Endothelial cell of umbilical vein (primary cell): ENCODE measurements at regions not wholly inside any gene's neighbourhood (a gene's known extent, or its start where the extent isn't known, plus 50 kb on each side); places are given as distances from the start of the nearest gene placed in this dataset.
"Not testable (repeated sequence)": the region's sequence is repeated elsewhere in the genome, so short reads cannot be mapped to it uniquely, and the experiment has no call there.

Source experiments
- BruUV-seq: library from RNA; stranded (reverse); fragments of 400-500 nt; replicated peaks from 2 replicates; lab custom pipeline; 2021; lab: Mats Ljungman, UMichigan
- CTCF ChIA-PET: fragments of 300-600, 350-600 bp; sonication (Branson Sonifier 250); formaldehyde crosslinking; loops from one replicate; lab custom pipeline; 2021; ENCODE audit warnings: antibody characterized with exemption, inconsistent platforms; lab: Charles Lee
- POLR2A ChIA-PET: fragments of 300-600, 350-600 bp; sonication (Branson Sonifier 250); formaldehyde crosslinking; loops from one replicate; lab custom pipeline; 2021; ENCODE audit warnings: antibody characterized with exemption, inconsistent platforms; lab: Charles Lee
- DNase-seq: peaks from one replicate; pipeline ENCODE4 v3.0.0-alpha.2; 2011; ENCODE audit warnings: low read depth, low spot score
- FAIRE-seq: peaks from 2 replicates; lab custom pipeline; 2011; peaks lifted over from hg19 to GRCh38; lab: Jason Lieb, UNC
- H2AFZ ChIP-seq: 2 replicates; pipeline ENCODE4 v1.6.0; 2012; ENCODE audit warnings: low read depth, low read length, control low read depth, inconsistent platforms
- H3K27ac ChIP-seq: 2 replicates; pipeline ENCODE4 v1.5.1; 2011; ENCODE audit warnings: low read depth, mild to moderate bottlenecking, control low read depth, low read length, moderate library complexity; ENCODE audit not compliant: insufficient read depth
- H3K27me3 ChIP-seq, 2 experiments: 2 replicates each; pipeline versions ENCODE4 v1.6.0 to v1.6.1; 2011; ENCODE audit warnings: low read length in 2 of 2, mixed read lengths in 1 of 2; ENCODE audit not compliant: control insufficient read depth in 2 of 2, insufficient read depth in 2 of 2
- H3K36me3 ChIP-seq, 2 experiments: 2 replicates in 1 of 2; 3 replicates in 1 of 2; pipeline ENCODE4 v1.5.1; 2011; ENCODE audit warnings: low read length in 2 of 2, mild to moderate bottlenecking in 1 of 2, moderate library complexity in 1 of 2; ENCODE audit not compliant: control insufficient read depth in 2 of 2, insufficient read depth in 2 of 2; ENCODE audit errors: extremely low read depth in 1 of 2
- H3K4me1 ChIP-seq: 3 replicates; pipeline ENCODE4 v1.5.1; 2011; ENCODE audit warnings: mild to moderate bottlenecking, low read length; ENCODE audit not compliant: control insufficient read depth, insufficient read depth; ENCODE audit errors: extremely low read depth
- H3K4me2 ChIP-seq: 2 replicates; pipeline ENCODE4 v1.6.1; 2011; ENCODE audit warnings: low read length, control low read depth, mixed read lengths; ENCODE audit not compliant: insufficient read depth
- H3K4me3 ChIP-seq, 3 experiments: fragments of 200-600 bp in 1 of 3; sonication (generic), shearing (Covaris generic) in 1 of 3; replicated peaks in 1 of 3; 2 replicates each; pipeline ENCODE4 v1.5.1; 2011 to 2016; ENCODE audit warnings: control low read depth in 3 of 3, low read length in 3 of 3, mild to moderate bottlenecking in 2 of 3, inconsistent platforms in 1 of 3, low read depth in 1 of 3, moderate library complexity in 1 of 3; ENCODE audit not compliant: insufficient read depth in 1 of 3
- H3K79me2 ChIP-seq: 2 replicates; pipeline ENCODE4 v1.6.0; 2012; ENCODE audit warnings: low read length, inconsistent platforms; ENCODE audit not compliant: control insufficient read depth, insufficient read depth
- H3K9ac ChIP-seq: replicated peaks from 2 replicates; pipeline ENCODE3; 2011; ENCODE audit warnings: low read length, control low read depth; ENCODE audit not compliant: insufficient read depth; ENCODE audit errors: extremely low read depth
- H3K9me1 ChIP-seq: replicated peaks from 3 replicates; pipeline ENCODE4 v1.6.0; 2011; ENCODE audit warnings: mild to moderate bottlenecking, low read length; ENCODE audit not compliant: control insufficient read depth, insufficient read depth; ENCODE audit errors: extremely low read depth
- H3K9me3 ChIP-seq: replicated peaks from 2 replicates; pipeline ENCODE4 v1.5.1; 2012; ENCODE audit warnings: low read length, inconsistent platforms; ENCODE audit not compliant: control insufficient read depth, insufficient read depth
- H4K20me1 ChIP-seq: replicated peaks from 2 replicates; pipeline ENCODE3; 2011; ENCODE audit warnings: mild to moderate bottlenecking, low read length; ENCODE audit not compliant: control insufficient read depth, insufficient read depth; ENCODE audit errors: extremely low read depth
- CTCF ChIP-seq, 2 donors: IDR thresholded peaks; 1 replicate in 1 of 2; 2 replicates in 1 of 2; pipeline ENCODE4 v1.5.1; 2011; ENCODE audit warnings: low read length in 2 of 2, mild to moderate bottlenecking in 2 of 2, moderate library complexity in 2 of 2, control low read depth in 1 of 2, inconsistent platforms in 1 of 2, low read depth in 1 of 2; ENCODE audit not compliant: insufficient read depth in 1 of 2; ENCODE audit errors: extremely low read depth in 1 of 2
- EZH2 ChIP-seq: IDR thresholded peaks from 2 replicates; pipeline ENCODE4 v1.6.1; 2012; ENCODE audit warnings: borderline replicate concordance, low read depth, mild to moderate bottlenecking, moderate library complexity, low read length, inconsistent platforms; ENCODE audit not compliant: severe bottlenecking
- FOS ChIP-seq: IDR thresholded peaks from 2 replicates; pipeline ENCODE4 v1.6.1; 2011; ENCODE audit warnings: mild to moderate bottlenecking, low read length, moderate library complexity, borderline replicate concordance; ENCODE audit not compliant: insufficient read depth
- GATA2 ChIP-seq: IDR thresholded peaks from 2 replicates; pipeline ENCODE4 v1.7.0; 2011; ENCODE audit warnings: low read depth, mild to moderate bottlenecking, moderate library complexity, mixed read lengths, low read length; ENCODE audit not compliant: insufficient read length, insufficient read depth
- JUN ChIP-seq: IDR thresholded peaks from 2 replicates; pipeline ENCODE4 v1.6.1; 2011; ENCODE audit warnings: borderline replicate concordance, low read depth; ENCODE audit not compliant: insufficient read length, insufficient read depth
- MAX ChIP-seq: IDR thresholded peaks from 2 replicates; pipeline ENCODE4 v1.6.1; 2011; ENCODE audit not compliant: insufficient read depth, insufficient read length
- POLR2A ChIP-seq: IDR thresholded peaks from 2 replicates; pipeline ENCODE4 v1.6.1; 2012; ENCODE audit warnings: low read depth, mild to moderate bottlenecking, control low read depth, low read length
- dilution Hi-C: fragments of 300-500 bp; cut with MboI; formaldehyde crosslinking; loops from one replicate; pipeline ENCODE4 v1.15.0; 2019; ENCODE audit warnings: low sequenced_read_pairs; ENCODE audit not compliant: extremely low pct_ligation_motif_present
- intact Hi-C: fragments of 100-400 bp; cut with micrococcal nuclease; formaldehyde crosslinking; loops from one replicate; pipeline ENCODE4 v1.10.0; 2022

- H2AFZ ChIP-seq = no peak overlapping the region
- no peak for FAIRE-seq
- H3K27ac ChIP-seq = no peak overlapping the region
- no peaks in the 10 kb centered on the region for H3K9me1 ChIP-seq
- H3K4me1 ChIP-seq = peaks cover 13% of the 10 kb centered on the region
- H3K9me3 ChIP-seq = no peaks in the 10 kb centered on the region
- no TSS peak for BruUV-seq
- H3K4me2 ChIP-seq = no peak overlapping the region
- POLR2A ChIA-PET = no interaction called here
- CTCF ChIA-PET = interaction anchor here (1.2 kb wide), 1 partner anchor 124 kb away, joined by 4 read pairs; no protein-coding TSS in a partner anchor
- no peak overlapping the region for H3K4me3 ChIP-seq
- intact Hi-C loops = no loop called here
- no peaks in the 10 kb centered on the region for H3K79me2 ChIP-seq
- no peaks in the 10 kb centered on the region for H4K20me1 ChIP-seq
- dilution Hi-C loops = no loop called here
- no peaks in the 10 kb centered on the region for H3K27me3 ChIP-seq
- no peak overlapping the region for H3K9ac ChIP-seq
- TF ChIP-seq CTCF (IDR thresholded peaks at IDR 0.05; ENCODE audit: extremely low read depth in 1 of 2, insufficient read depth in 1 of 2, low read depth in 1 of 2, low read length in 2 of 2) (no peak), EZH2 (no peak), MAX (no peak), JUN (no peak), GATA2 (no peak), POLR2A (no peak), FOS (no peak)
- no peak for DNase-seq
- no peaks in the 10 kb centered on the region for H3K36me3 ChIP-seq
Observed at GRCh38 chr5:99029172-99029571, 100.4 kb upstream of the CHD1 start.

GRCh38 chr5:99028170-99028569 is 99.4 kb upstream of the CHD1 start:
- intact Hi-C loops, H3K36me3 ChIP-seq, POLR2A ChIA-PET, H3K79me2 ChIP-seq, H3K9me3 ChIP-seq, FAIRE-seq, H3K27ac ChIP-seq, H2AFZ ChIP-seq, H3K27me3 ChIP-seq, H3K9me1 ChIP-seq, H3K4me1 ChIP-seq, BruUV-seq, H3K4me3 ChIP-seq, dilution Hi-C loops, H3K4me2 ChIP-seq, H4K20me1 ChIP-seq, H3K9ac ChIP-seq, DNase-seq: not testable (repeated sequence)
- CTCF ChIA-PET = interaction anchor here (1.2 kb wide), 1 partner anchor 123 kb away, joined by 4 read pairs; no protein-coding TSS in a partner anchor
